Stimulated activated CD8-positive, alpha-beta memory T cell treated with anti-CD3 and anti-CD28 coated beads, Interleukin-15, amount 100 ng/mL, for 48 hours (primary cell): ENCODE measurements at regions not wholly inside any gene's neighbourhood (a gene's known extent, or its start where the extent isn't known, plus 50 kb on each side); places are given as distances from the start of the nearest gene placed in this dataset.

ENCODE experiments used
- DNase-seq, 2 donors: peaks; one replicate each; pipeline ENCODE4 v3.0.0-alpha.2; 2020; ENCODE audit warnings: low read depth in 2 of 2

DNA sequence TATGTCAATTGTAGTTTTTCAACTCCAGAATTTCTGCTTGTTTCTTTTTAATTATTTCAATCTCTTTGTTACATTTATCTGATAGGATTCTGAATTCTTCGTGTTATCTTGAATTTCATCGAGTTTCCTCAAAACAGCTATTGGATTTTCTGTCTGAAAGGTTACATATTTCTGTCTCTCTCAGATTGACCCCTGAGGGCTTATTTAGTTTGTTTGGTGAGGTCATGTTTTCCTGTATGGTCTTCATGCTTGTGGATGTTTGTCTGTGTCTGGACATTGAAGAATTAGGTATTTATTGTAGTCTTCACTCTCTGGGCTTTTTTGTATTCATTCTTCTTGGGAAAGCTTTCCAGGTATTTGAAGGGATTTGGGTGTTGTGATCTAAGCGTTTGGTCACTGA is 85.6 kb downstream of the SNAPC1 start:
- no peak for DNase-seq

DNA sequence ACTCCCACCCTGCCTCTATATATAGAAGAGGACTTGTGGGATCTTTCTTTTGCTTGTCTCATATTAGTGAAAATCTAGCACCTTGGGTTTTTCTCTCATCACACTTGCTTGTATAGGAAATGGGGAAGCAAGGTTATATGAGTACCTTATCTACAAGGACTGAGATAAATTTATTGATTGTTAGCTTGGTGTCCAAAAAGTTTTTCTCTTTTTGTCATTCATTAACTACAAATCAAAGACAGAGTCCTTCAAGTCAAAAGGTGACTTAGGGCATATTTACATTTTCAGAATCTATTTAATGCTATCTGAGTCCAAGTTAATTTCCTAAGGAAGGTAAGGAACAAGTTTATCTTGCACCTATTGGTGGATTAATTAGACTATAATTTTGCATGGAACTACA is 92.7 kb downstream of the SNAPC1 start:
- DNase-seq = no peak

DNA sequence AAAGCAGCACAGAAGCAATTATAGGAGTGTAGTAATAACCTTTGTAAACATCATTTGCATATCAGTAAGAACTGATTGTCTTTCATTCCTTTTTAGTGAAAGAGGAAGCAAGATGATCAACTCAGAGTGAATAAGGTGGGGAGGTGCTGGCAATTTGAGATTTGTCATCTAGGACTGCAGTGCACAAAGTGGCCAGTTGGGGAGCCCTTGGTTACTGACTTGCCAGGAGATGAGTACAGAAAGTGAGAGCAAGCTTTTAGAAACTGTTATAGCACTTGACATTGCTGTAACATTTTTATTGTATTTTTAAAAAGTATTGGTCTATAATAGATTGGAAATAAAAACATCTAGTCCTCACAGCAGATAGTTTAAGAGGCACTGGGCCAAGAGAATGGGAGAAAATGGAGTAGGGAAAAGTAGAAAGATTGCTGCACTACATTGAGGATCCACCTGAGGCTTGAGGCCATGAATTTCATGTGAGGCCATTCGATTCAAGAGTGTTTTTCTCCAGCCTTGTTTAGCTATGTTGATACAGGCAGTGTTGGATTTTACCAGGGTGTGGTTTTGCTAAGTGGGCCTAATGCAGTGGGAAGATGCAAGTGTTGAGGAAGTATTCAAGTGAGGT is 98.2 kb downstream of the SNAPC1 start:
- peak; percentile 27 to 31 for DNase-seq

DNA sequence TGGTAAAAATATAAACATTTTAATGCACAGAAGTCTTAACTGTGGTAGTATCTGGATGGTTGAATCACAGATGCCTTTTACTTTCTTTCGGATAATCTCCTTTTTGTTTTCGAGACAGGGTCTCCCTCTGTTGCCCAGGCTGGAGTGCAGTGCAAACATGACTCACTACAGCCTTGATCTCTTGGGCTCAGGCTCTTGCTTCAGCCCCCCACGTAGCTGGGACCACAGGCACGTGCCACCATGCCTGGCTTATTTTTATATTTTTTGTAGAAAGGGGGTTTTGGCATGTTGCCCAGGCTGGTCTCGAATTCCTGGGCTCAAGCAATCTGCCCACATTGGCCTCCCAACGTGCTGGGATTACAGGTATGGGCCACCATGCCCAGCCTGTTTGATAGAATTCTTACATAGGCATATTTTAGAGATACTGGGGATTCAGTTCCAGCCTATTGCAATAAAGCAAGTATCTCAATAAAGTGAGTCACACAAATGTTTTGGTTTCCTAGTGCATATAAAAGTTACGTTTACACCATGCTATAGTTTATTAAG is 99.2 kb downstream of the SNAPC1 start:
- no peak for DNase-seq

DNA sequence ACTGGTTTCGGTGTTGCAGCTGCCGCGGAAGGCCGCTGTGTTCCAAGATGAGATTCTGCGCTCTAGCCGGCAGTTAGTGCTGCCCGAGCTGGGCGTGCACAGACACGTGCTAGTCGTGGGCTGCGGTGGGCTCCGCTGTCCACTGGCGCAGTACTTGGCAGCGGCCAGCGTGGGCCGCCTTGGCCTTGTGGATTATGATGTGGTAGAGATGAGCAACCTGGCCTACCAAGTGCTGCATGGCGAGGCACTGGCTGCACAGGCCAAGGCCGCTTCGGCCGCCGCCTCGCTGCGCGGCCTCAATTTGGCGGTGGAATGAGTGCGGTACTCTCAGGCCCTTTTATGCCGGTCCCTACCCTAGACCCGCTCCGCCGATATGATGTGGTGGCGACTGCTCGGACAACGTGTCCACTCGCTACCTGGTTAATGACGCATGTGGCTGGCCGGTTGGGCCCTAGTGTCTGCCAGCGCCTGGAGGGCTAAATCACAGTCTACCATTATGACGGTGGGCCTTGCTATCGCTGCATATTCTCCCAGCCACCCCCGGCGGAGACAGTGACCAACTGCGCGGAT is 102.2 kb downstream of the SNAPC1 start:
- no peak for DNase-seq

DNA sequence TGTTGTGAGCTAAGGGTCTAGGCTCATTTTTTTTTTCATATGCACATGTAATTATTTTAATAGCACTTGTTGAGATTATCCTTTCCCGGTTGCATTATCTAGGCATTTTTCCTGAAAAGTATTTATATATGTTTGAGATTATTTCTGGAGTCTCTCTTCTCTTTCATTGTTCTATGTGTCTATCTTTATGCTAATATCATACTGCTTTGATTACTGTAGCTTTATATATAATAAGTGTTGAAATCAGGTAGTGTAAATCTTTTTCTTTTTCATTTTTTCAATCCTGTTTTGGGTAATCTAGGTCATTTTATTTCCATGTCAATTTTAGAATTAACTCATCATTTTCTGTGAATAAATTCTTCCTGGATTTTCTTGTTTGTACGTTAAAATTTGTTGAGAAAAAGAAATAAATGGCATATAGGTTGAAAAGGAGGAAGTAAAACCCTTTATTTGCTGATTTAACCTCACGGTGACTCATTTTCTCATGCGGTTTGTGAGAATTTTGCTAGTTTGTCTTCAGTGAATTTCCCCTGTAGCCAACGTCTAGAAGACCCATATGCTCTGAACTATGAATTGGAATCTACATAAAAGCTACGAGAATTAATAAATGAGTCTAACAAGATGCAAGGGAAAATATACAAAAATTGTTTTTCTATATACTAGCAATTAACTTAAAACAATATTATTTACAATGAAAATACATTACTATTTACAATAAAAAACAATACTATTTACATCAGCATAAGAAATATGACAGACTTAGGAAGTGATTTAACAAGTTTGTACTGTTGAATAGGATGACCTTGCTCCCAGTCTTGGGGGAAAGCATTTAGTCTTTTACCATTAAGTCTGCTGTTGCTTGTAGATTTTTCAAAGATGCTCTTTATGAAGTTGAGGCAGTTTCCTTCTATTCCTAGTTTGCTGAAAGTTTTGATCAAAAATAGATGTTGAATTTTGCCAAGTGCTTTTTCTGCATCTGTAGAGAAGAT is 105.0 kb downstream of the SNAPC1 start:
- no peak for DNase-seq

DNA sequence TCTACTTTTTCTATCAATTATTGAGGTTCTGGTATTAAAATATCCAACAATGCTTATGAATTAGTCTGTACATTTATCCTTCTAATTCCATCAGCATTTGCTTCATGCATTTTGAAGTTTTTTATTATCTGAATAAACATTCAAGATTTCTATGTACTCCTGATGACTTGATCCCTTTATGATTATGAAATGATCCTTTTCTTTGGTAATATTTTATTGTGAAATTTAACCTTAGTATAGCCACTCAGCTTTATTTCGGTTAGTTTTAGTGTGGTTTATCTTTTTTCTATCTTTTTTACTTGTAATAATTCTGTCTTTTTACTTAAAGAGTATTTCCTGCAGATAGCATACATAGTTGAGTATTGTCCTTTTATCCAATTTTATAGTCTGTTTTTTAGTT is 106.6 kb downstream of the SNAPC1 start:
- DNase-seq = no peak

DNA sequence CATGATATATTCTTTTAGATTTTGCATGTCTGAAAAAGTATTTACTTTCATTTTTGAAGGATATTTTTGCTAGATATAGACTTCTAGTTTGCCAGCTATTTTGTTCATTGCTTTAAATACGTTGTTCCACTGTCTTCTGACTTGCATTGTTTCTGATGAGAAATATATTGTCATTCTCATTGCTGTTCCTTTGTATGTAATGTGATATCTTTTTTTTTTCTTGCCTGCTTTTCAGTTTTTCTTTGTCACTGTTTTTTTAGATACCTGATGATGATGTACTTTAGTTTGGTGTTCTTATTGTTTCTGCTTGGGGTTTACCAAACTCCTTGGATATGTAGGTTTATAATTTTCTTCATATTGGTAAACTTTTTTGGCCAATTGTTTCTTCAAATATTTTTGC is 107.9 kb downstream of the SNAPC1 start:
- no peak for DNase-seq

DNA sequence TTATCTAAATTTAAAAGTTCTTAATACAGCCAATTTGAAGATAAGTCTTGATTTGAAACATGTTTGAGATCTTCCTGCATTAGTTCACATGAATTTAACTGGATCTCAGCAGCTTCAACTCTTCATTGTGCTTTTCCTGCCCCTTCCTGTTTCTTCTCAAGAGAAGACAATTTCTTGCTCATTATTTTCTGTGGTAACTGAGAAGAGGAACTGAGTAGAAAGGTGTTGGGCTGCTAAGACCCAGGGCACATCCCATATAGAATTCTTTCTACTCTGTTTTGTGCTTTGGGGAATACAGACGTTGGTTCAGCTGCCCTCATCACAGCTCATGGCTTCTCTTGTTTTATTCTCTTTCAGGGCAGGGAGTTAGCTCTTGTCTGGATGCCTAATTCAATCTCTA is 110.2 kb downstream of the SNAPC1 start:
- no peak for DNase-seq

DNA sequence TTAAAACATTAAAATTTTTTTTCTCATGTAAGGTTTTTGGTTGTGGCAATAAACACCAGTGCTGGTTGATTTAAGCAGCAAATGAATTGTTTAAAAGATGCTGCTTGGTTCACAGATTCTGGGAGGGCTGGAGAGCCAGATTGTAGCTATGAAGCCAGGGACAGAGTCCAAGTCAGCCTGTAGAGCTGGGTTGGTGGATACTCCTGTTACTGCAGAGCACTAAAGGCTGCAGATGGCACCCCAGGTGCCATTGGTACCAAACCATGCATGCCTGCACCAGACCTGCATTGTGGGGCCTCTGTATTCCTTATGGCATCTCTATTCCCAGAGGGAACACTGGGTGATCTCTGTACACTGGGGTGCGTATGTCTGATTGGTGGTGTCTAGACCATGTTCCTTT is 113.3 kb downstream of the SNAPC1 start:
- DNase-seq = no peak

DNA sequence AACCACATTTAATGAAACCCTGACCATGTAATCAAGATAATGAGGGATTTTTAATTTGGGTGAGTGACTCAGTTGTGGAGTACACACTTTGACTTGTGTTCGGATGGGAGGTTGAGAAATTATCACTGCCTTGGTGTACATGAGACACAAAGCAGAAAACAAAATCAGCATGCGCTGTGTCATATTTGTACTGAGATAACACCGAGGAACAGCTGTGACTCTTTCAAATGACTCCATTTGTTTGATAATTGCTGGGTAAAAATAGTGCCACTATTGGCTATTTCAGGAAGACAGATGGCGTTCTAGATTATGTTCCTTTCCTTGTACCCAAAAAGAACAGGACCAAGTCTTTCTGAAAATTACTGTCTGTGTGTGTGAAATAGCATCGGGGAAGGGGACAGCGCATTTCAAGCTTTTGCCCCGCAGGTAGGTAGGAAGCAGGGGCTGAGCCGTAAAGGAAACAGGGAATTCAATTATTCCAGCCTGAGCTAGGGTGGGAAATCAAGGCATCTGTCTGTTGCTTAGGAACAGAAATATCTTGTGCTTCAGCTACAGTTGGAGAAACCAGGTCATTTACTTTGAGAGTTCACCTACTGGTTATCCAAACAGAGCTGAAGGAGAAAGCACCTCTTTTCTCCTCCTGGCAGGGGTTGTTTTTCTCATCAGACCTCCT is 114.3 kb downstream of the SNAPC1 start:
- DNase-seq = no peak

DNA sequence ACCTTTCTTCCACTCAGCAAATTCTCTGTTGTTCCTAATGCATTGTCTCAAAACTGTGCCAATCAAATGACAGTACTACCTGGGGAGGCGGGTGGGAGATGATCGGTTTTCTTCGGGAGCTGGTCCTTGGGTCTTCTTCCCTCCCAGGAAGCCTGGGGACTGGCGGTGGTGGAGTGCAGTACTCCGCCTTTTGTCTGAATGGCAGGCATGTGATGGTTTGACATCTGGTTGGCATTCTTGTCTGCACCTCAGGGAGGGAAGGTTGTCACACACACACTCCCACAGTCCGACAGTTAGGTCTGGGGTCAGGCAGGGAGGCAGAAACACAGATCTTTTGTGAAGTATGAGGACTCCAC is 114.8 kb downstream of the SNAPC1 start:
- DNase-seq = no peak

DNA sequence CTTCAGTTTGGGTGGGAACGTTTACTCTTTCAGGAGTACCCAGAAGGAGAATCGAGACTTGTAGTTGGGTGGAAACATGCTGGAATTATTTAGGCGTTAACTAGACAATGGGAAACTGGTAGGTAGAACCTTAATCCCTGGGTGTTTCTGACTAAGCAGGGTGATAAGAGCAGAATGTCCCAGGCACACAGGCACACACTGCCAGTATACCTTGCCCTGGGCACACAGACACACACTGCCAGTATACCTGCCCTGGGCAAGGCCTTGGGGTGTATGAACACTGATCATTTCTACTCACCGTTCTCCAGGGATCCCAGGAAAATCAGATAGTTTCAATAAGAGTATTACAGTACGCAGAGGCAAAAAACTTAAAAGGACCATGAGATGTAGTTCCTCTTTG is 115.5 kb downstream of the SNAPC1 start:
- no peak for DNase-seq

DNA sequence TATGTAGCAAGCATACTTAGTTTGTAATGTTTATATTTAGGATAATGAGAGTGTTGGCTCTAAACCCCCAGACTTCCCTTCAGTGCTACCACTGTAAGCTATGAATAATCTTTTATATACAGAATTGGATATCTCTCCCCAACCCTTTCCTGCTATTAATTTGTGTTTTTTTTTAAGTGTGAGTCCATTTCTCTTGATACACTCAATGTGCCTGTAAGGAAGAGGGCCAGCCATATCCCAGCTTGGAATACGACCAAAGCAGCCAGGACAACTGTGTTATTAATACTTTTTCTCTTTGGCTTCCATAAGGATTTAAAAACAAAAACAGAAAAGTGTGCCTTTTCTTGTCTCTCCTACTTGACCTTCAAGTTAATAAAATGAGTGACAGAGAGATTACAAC is 116.7 kb downstream of the SNAPC1 start:
- no peak for DNase-seq

DNA sequence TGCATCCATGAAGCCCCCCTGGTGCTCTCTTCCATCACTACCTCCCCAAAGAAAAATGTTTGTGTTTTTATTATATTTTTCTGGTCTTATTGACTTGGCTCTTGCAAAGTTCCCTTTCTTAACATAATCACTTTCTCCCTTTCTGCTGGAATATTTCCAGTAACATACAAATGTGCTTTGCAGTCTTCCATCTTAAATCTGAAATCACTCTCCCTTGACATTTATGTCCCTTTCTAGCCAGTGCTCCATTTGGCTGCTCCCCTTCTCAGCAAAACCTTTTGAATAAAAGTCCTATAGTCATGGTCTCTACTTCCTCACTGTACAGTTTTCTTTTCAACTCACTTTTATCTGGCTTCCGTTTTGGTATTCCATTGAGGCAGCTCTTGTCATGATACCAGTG is 118.8 kb downstream of the SNAPC1 start:
- no peak for DNase-seq

DNA sequence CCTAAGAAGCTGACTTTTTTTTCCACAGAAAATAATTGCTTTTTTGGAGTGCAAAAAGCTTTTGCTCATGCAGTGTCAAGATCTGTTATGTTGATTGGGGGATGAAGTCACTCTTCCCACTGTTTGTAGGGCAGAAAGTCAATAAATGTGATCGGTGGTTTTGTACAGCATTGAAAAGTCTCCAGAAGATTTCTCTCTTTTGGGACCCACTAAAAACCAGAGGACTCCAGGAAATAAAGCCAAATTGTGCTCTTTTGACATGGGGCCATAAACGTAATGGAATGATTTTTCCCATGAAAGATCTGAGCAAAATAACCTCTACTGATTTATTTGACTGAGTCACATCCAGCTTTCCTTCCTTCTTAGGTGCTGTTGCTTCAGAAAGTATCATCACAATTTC is 122.5 kb downstream of the SNAPC1 start:
- no peak for DNase-seq

DNA sequence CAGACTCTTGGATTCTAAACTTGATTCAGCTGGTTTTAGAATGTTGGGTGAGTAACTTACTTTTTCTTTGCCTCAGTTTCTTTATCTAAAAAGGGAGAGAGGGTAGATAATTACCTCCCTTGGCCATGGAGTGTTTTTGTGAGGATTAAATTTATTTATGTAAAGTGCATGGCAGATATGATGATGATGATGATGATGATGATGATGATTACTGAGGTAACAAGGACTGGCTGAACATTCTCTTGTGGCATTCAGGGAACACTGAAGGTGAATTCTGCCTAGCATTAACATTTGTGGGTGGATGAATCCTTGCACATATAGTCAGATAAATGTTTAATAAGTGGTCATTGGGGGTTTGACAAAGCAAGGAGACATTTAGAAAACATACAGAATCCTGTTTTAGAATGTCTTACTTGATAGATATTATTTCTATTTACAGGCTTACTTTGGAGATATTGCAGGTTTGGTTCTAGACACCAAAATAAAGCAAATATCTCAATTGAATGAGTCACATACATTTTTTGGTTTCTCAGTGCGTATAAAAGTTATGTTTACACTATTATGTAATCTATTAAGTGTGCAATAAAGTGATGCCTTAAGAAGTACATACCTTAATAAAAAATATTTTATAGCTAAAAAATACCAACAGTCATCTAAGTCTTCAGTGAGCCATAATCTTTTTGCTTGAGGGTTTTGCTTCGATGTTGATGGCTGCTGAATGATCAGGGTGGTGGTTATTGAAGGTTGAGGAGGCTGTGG is 123.2 kb downstream of the SNAPC1 start:
- no peak for DNase-seq

DNA sequence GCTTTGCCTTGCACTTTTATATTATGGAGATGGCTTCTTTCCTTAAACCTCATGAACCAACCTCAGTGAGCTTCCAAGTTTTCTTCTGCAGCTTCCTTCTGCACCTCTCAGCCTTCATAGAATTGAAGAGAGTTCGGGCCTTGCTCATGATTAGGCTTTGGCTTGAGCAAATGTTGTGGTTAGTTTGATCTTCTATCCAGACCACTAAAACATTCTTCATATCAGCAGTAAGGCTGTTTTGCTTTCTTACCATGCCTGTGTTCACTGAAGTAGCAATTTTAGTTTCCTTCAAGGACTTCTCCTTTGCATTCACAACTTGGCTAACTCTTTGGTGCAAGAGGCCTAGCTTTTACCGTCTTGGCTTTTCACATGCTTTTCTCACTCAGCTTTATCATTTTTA is 125.4 kb downstream of the SNAPC1 start:
- DNase-seq = no peak

DNA sequence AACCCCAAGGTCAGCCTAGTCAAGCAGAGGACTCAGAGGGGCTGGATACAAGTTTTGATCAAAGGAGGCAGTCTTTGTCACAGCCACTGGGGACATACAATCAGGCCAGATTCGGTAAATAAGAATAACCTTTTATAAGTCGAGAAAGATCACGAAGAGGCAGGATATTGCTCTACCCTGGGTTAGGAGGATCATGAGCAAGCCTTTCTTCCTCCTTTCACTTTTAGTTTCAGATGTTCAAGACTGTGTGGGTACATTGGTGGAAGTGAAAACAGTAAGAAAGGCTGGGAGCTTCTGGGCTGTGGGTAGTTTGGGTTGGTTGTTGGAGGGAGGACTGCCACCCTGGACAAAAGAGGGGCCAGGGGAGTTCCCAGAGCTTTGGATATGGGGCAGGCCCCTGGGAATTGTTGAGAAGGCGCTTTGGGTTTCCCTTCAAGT is 127.7 kb downstream of the SNAPC1 start:
- peak in 1 of 2 donors; percentile 11 for DNase-seq

DNA sequence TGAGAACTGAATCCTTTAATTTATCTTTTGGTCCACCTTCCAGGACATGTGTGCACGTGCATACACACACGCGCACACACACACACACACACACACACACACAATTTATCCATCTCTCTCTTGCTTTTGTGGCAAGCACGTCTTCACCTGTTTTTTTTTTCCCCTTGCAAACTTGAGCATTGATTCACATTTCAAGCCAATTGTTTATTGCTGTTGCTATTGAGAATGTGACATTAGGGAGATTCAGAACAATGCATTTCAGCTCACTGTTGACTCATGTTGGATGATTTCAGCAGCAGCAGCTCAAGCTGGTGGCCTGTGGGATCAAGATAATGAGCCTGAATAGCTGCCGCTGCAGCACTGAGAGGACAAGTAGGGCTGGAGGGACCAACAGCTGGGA is 128.9 kb downstream of the SNAPC1 start:
- no peak for DNase-seq

DNA sequence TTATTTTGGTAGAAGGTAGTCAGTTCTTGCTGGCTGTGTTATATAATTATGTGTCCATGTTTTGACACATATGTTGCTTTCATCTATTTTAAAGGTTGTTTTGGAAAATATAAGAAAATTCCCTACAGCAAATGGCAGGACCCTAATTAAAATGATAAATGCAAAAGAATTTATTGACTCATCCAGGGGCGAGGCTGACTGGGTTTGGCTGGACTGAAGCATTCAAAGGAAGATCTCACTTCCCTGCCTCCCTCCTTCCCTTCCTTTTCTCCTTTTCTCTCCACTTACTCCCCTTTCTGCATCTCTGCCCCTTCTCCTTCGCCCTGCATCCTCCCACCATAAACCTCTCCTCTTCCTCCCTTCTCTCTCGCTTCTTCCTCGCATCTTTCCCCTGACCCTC is 129.6 kb downstream of the SNAPC1 start:
- DNase-seq = no peak
